NCI-H2196 treated with DMSO at 0.1 percent for 48 hours (cell line): ENCODE measurements at regions not wholly inside any gene's neighbourhood (a gene's known extent, or its start where the extent isn't known, plus 50 kb on each side); places are given as distances from the start of the nearest gene placed in this dataset.
"Not testable (repeated sequence)": the region's sequence is repeated elsewhere in the genome, so short reads cannot be mapped to it uniquely, and the experiment has no call there.

ENCODE experiments used
- DNase-seq: peaks from one replicate; lab custom pipeline; 2025; ENCODE audit not compliant: unreplicated experiment; lab: John Stamatoyannopoulos, UW

DNA sequence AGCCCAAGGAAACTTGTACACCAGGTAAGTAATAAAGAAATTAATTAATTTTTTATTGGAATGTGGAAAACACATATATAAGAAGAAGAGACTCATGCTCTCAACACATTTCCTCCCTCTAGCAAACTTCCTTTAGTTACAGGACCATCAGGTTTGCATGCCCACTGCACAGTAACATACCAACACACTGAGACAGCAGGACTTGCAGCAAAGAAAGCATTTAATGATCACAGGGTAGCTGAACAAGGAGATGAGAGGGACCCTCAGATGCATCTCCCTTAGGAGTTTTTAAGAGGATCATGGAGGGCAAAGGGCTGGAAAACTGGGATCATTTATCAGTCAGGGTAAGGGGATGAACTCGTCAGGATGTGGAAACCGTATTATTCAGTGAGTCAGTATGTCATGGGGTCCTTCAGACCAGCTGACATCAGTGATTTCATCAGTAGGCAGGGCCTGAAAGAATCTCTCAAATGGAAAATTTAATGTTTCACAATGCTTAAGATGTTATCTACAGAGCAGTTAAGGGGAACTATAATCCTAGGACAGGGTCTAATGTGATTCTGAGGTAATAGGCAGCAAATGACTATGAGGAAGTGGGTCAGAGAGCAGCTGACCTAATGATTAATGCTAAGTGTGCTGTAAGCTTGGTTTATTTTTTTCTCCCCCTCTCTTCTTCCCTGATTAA, 193.8 kb upstream of the RND3 start:
- no peak for DNase-seq

DNA sequence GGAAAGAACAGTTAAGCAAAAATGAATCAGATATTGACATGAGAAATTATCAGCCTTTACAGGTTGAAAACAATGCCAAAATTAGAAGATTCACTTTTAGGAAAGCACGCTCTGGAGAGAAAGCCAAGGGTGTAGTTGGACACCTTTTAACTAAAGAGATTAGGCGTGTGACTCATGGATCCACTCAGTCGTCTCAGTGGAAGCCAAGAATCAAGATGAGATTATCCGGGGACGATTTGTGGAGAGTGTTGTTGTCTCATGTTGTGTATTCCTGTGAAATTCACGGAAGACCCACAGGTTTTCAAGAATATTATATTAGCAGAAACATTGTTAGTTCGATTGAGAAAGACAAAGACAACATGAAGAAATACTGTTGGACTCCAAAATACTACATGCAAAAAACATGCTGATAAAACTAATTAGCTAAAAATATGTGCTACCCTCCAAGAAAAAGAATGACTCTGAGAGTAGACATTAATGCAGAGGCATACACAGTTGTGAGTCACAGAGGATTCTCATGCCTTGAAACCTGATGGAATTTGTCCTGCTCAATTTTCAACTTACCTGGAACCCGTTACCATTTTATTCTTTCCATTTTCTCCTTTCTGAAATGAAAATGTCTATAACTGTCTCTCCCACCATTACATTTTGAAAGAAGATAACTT, 192.1 kb upstream of the RND3 start:
- DNase-seq: no peak

DNA sequence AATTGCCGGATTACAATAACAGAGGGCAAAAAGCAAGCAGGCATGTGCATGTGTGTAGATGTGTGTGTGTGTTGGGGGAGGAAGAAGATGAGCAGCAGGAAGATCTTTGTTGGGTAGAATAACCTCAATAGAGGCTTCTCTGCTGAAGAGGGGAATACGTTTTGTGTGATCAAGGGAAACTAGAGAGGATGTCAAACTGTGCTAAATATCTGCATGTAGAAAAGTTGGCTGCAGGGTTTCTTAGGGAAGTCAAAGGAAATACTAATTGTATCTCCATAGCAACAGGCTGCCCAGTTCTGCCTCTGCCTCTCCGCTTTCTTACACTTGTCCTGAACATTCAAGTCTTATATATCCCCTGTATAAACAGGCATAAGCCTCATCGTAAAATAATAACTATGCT, 190.1 kb upstream of the RND3 start:
- no peak for DNase-seq

DNA sequence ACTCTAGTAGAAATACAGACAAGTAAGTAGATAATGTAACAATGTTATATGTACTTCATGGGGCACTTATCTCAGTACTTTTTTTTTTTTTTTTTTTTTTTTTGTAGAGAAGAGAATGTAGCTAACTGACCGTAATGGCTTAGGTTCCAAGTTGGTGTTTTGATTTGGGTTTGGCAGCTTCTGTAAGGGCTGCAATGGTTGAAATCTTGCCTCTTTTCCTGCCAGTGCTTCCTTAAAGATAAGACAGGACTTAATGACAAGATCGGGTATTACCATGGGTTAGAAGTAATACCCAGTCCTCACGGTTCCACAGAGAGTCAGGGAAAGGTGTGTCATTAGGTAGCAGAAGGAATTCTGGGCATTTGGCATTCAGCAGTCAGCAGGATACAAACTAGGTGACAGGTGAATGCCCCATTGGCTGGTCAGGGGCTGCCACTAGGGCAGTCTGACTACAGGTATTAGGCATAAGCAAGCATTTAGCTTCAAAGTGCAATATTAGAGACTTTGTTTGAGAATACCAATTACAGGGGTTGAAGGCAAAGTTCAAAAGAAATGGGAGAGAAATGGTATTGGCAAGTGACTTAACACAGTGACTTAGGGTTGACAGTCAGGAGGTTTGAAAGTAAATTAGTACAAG, 189.4 kb upstream of the RND3 start:
- no peak for DNase-seq

DNA sequence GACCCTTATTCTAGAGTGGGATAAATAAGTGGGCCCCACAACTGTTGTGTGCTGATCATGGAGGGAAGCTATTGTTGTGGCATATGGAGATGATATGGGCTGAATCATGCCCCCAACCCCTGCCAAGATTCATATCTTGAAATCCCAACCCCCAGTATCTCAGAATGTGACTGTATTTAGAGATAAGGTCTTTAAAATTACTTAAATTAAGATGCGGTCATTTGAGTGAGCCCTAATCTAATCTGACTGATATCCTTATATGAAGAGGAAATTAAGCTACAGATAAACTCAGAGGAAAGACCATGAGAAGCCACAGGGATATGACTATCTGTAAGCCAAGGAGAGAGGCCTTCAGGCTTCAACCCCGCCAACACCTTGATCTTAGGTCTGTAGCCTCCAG, 188.3 kb upstream of the RND3 start:
- DNase-seq: no peak

DNA sequence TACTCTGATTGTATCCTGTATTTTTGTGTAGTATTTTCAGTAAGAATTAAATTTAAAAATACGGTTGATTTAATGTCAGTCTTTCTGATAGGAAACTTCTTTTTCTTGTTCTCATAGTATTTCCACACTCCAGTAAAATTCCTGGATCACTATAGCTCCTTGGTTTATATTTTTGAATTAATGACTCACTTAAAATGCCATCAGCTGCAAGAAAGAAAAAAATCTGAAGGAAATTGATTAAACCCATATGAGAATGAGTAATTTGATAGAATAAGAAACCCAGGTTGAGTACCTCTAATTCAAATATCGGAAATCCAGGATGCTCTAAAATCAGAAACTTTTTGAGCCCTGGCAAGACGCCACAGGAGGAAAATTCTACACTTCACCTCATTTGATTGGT, 186.8 kb upstream of the RND3 start:
- DNase-seq: no peak

DNA sequence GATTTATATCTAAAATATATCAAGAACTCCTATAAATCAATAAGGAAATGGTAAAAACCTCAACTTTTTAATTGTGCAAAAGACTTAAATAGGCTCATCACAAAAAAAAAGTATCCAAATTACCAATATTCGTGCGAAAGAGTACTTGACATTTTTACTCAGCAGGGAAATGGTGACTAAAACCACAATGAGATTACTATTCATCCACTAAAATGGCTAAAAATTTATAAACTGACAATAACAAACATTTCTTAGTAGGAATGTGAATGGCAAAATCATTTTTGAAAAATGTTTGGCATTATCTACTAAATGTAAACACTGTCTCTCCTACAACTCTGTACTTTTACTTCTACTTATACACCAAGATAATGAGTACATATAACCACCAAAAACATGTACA, 184.8 kb upstream of the RND3 start:
- DNase-seq: no peak

DNA sequence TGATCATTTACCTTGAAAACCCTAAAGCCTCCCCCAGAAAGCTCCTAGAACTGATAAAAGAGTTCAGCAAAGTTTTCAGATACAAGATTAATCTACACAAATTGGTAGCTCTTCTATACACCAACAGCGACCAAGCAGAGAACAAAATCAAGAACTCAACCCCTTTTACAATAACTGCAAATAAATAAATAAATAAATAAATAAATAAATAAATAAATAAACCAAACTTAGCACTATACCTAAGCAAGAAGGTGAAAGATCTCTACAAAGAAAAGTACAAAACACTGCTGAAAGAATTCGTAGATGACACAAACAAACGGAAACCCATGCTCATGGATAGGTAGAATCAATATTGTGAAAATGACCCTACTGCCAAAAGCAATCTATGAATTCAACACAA, 182.0 kb upstream of the RND3 start:
- DNase-seq: no peak

DNA sequence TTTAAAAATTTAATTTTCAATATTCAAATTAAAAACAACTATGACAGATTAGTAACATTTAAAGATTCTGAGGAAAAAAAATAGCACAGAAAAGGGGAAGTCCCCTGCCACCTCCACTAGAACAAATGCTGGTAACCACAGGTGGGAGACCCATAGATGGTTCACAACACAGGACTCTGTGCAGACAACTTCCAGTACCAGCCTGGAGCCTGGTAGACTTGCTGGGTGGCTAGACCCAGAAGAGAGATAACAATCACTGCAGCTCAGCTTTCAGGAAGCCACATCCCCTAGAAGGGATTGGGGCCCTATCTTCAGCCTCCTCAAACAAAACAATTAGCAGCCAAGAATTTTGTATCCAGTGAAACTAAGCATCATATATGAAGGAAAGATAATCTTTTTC, 179.6 kb upstream of the RND3 start:
- not testable (repeated sequence) for DNase-seq

DNA sequence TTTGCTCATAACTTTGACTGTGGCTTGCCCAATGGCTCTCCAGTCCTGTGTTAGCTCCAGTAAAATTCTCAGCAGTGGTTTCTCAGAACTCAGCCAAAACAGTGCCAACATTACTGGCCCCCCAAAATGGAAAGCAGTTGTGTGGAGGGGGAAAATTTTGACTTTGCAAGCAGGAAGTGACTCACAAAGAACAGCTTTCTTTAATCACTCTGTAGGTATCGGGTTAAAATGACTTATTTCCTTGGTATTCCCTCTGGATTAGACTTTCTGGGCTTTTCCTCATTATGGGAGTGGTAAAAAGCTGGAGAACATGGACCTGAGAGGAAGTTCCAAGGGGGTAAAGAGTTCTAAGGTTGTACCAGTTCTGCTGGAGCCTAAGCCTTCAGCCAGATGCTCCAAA, 175.7 kb upstream of the RND3 start:
- no peak for DNase-seq

DNA sequence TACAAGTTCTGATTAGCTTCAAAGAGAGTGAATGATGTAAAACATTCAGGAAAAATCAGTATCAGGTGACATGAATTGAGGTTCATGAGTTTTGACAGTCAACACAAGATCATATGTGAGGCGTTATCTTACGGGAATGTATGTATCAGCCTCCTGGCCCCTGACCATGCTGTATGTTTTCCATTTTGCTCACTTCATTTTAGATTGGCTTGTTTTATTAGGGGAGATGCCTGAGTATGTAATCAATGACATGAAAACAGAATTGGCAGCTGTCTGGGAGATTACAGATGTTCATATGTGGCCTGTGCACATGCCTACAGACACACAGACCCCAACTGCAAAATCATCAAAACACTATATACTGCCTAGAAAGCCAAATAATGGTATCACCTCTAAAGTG, 168.5 kb upstream of the RND3 start:
- DNase-seq: no peak

DNA sequence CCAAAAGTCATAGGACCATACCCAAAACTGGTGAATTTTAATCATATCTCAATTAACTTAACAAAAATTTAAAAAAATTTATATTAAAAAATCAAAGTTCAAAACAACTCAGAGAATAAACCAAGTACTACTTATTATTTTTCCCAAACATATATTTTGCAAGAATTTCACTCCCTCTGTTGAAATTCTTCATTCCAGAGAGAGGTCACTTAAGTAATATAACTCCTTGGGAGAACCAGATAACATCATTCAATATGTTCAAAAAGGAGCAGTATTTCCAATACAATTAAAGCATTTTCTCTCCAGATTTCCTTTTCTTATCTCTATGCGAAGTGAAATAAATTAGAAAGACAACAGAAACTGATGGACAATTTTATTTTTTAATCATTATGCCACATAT, 165.9 kb upstream of the RND3 start:
- no peak for DNase-seq

DNA sequence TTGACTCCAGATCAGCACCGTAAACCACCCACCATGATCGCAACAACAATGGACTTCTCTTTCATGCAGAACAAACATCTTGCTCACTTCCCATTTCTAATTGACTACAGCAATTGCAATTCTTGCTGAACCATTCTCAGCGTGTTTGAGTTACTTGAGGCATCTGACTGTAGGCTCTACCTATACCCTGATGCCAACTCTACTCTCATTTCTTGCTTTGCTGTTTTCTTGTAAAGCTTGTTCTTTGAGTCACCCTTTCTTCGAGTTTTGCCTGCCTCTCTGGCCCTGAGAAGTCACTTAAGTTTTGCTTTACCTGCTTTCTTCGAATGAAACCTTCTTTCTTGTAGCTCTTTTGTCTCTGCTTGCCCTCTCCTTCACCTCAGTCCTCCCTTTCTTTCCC, 160.5 kb upstream of the RND3 start:
- no peak for DNase-seq

DNA sequence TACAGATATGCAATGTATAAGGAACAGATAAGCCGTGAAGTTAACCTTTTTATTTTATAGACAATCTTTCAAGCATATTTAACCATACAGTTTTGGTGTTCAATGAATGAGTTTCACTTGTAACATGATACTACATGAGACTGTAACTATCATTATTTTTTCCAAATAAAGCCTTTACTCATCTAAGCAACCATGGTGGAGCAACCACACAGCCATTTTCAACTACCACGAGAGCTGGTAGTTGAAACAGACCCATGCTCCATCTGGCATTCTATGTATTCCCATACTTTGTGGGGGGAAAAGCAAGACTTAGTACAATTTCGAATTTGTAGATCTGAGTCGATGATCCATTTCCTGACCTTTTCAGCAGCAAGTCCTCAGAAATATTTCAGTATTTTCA, 159.3 kb upstream of the RND3 start:
- DNase-seq: no peak

DNA sequence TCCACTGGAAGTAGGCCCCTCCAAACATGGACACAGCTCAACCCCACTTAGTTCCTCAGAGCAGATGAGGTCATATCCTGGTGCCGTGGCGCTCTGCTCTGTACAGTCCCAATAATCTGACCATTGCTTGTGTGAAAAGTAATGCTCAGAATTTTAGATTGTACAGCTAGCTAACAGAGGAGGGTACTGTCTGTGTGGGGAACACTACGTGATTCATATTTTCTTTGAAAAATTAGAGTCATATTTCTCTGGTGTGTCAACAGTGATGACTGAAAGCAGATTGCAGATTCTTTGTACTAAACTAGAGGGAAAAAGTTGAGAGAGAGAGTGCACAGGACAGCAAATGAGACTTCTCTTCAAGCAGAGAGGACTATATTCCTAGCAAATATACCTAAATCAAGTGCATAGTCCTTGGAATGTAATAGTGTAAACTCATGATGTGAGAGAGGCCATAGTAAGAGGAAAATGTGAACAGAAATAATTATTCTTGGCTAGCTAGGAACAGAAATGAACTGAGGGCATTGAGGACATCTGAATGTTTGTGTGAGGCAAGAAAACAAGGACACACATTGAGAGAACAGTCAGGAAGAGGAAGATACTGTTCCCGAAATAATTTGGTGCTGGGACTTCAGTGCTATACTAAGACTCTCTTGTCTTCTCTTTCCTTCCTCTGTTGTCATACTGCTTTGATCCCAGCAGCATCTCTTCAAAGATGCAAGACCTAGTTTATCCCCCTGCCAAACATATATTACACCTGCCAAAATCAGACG, 157.0 kb upstream of the RND3 start:
- no peak for DNase-seq

DNA sequence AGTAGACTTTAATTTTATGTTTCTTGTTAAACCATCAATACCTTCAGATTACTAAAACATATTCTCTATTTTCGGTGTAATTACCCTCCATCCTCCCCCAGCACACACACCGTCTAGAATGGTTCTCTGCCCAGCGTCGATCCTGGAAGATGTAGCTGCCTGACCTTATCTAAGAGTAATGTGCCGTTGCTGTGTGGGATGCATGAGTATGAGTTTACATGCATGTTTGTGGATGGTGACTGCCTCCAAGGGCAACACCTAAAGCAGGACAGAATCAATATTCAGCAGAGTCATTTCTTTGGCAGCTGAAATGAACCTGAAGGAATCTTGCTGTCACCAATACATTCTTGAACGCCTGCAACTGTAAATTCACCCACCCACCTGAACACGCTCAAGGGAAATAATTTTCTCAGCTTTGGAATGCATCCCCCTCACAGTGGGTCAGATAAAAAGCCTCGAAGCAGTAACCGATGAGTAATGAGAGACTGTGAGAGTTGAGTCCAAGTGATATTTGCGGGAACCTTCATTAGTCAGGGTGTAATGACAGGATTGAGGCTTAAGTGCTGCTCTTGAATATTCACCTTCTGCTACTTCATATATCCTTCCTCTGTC, 155.8 kb upstream of the RND3 start:
- no peak for DNase-seq

DNA sequence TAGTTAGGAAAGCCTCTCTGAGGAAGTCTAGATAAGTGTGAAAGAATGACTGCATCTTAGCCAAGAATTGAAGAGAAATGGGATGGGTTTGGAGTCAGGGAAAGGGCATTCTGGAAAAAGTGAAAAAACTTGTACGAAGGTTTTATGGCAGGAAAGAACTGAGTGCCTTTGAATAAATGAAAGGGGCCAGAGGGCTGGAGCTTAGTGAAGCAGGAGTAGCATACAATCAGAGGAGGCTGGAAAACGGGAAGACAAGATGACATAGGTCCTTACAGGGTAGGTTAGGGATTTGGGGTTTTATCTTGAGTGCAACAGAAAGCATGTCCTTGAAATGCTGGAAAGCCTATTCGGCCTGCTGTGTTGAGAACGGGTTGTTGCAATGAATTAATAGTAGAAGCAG, 152.6 kb upstream of the RND3 start:
- DNase-seq: no peak

DNA sequence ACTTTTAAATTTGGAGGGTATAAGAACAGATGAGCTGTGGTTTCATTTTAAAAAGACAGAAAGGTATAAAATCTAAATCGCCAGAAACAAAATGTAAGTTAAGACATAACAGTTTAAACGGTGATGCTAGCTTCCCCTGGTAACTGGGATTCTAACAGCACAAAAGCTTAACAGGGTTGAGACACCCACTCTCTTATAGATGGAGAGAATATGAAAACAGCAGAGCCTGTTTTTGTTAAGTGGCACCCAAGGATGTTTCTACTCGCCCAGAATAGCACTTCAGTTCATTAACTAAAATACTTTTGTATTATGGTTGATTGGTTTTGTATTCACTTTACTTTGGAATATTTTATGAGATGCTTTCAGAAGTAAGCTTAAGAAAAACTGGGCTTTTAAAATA, 151.9 kb upstream of the RND3 start:
- DNase-seq: no peak

DNA sequence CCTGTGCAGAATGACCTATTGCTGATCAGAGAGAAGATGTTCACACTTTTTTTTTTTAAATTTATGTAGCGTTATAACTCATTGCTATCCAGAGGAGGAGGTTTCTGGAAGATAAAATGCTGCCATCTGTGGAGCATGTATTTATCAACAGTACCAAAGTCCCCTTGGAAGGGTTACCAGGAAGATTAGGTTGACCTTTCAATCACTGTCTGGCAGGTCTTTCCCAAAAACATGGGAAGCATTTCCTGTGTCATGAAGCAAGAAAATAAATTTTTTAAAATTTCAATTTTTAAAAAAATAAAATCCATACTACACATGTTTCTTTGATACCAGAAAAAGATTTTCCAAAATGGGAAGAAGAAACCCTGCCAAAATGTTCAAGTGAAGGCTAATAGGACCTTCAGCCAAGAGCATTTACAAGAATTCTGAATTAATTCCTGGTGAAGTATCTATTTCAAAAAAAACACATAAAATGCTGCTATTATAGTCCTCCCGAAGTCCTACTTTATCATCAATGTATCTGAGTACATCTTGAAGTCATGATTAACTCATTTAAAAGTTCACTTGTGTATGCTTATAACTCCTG, 143.9 kb upstream of the RND3 start:
- DNase-seq: no peak

DNA sequence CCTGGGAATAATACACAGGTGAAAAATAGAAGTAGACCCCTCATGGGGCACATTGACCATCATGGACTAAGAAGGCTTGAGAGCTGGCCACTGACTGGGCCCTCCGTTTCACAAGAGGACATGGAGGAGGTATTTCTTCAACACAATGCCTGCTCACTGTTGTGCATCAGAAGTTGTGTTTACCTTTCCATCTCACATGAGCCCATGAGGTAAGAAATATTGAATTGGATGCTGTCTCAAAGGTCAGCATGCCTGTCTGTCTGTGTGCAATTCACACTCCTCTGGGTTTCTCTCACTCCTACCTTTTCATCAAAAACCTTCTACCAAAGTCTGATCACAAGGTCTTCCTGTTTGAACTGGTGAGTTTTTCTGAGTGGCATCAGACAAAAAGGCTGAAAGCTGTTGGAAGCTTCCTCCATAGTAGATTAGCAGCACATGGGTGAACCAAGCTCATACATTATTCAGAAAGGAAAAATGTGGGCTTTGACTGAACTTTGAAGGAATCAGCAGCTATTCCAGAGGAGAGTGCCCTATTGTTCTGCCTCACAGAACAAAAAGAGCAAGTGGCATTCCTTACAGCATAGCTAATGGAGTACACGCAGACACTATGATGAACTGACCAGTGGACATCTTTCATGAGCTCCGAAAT, 143.2 kb upstream of the RND3 start:
- no peak for DNase-seq

DNA sequence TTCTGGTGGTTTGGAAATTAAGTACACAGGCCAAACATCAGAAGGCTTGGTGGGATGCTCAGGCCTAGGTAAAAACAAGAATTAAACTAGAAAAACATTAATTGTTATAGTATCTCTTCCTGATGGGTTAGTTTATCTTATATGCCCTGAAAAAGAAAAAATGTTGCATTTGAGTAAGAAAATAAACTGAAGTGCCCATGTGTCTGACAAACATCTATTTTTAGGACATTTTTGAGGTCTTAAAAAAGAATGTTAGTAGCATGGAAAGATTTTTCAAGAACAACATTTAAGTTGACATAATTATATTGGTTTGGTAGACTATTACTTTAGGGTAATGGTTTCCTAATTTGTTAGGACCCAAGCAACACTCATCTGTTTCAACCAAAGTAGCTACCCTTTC, 140.1 kb upstream of the RND3 start:
- no peak for DNase-seq
